Activated CD8-positive, alpha-beta T cell treated with anti-CD3 and anti-CD28 coated beads for 36 hours (primary cell): ENCODE measurements at regions not wholly inside any gene's neighbourhood (a gene's known extent, or its start where the extent isn't known, plus 50 kb on each side); places are given as distances from the start of the nearest gene placed in this dataset.
"Not testable (repeated sequence)": the region's sequence is repeated elsewhere in the genome, so short reads cannot be mapped to it uniquely, and the experiment has no call there.

Experiments used
- ATAC-seq: fragments of 200-7000 bp; cut with Tn5 transposase; one replicate; pipeline ENCODE4 v1.10.0; 2021; ENCODE audit warnings: mild to moderate bottlenecking, moderate library complexity
- CTCF ChIA-PET: fragments of 350-600 bp; sonication (Branson Sonifier 250); formaldehyde crosslinking; loops from one replicate; lab custom pipeline; 2021; ENCODE audit warnings: antibody characterized with exemption; lab: Charles Lee
- POLR2A ChIA-PET: fragments of 350-600 bp; sonication (Branson Sonifier 250); formaldehyde crosslinking; loops from one replicate; lab custom pipeline; 2021; ENCODE audit warnings: antibody characterized with exemption; lab: Charles Lee
- DNase-seq: peaks from one replicate; pipeline ENCODE4 v3.0.0-alpha.2; 2020
- H3K27ac Mint-ChIP-seq: one replicate; pipeline ENCODE4 v1.8.0; 2021; ENCODE audit warnings: mild to moderate bottlenecking, mixed read lengths
- H3K27me3 Mint-ChIP-seq: one replicate; pipeline ENCODE4 v1.8.0; 2021; ENCODE audit warnings: mixed read lengths
- H3K36me3 Mint-ChIP-seq: one replicate; pipeline ENCODE4 v1.8.0; 2021; ENCODE audit warnings: low read depth, mixed read lengths
- H3K4me1 Mint-ChIP-seq: one replicate; pipeline ENCODE4 v1.8.0; 2021; ENCODE audit warnings: low read depth, mixed read lengths
- H3K4me3 Mint-ChIP-seq: one replicate; pipeline ENCODE4 v1.8.0; 2021; ENCODE audit warnings: mild to moderate bottlenecking, moderate library complexity, mixed read lengths
- H3K9me3 Mint-ChIP-seq: one replicate; pipeline ENCODE4 v1.8.0; 2021; ENCODE audit warnings: mixed read lengths
- intact Hi-C: fragments of 100-400 bp; cut with micrococcal nuclease; formaldehyde crosslinking; loops from one replicate; pipeline ENCODE4 v1.10.0; 2022

GRCh38 chr7:76703815-76704214 lies 76.7 kb upstream of the POMZP3 start:
- POLR2A ChIA-PET, ATAC-seq, H3K4me1 Mint-ChIP-seq, intact Hi-C loops, H3K36me3 Mint-ChIP-seq, CTCF ChIA-PET, H3K27ac Mint-ChIP-seq, H3K9me3 Mint-ChIP-seq, H3K4me3 Mint-ChIP-seq, DNase-seq, H3K27me3 Mint-ChIP-seq: not testable (repeated sequence)

DNA sequence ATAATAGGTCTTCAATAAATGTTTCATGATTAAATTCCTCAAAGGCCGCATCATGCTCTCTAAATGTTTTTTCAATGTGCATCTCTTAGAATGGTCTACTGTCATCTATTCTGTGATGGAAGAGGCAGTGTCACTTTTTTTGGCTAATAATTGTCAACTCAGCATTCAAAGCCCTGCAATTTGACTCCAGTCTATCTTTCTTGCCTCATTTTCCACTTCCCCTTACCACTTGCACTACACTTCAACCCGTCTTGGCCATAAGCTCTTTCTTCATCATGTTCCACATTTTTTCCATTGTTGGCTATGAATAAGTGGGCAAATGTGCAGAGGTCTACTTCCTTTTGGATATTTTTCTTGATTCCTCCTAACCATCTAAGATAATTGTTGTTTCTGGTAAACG lies 59.2 kb upstream of the POMZP3 start:
- CTCF ChIA-PET, H3K4me1 Mint-ChIP-seq: not testable (repeated sequence)

GRCh38 chr7:76684737-76685136 lies 57.7 kb upstream of the POMZP3 start:
- H3K36me3 Mint-ChIP-seq, H3K27ac Mint-ChIP-seq, H3K9me3 Mint-ChIP-seq, intact Hi-C loops, ATAC-seq, CTCF ChIA-PET, POLR2A ChIA-PET, DNase-seq, H3K4me3 Mint-ChIP-seq, H3K4me1 Mint-ChIP-seq, H3K27me3 Mint-ChIP-seq: not testable (repeated sequence)

More for the DNA sequence above, 59.2 kb upstream of the POMZP3 start:
- H3K4me3 Mint-ChIP-seq, intact Hi-C loops, POLR2A ChIA-PET, ATAC-seq, H3K27ac Mint-ChIP-seq, DNase-seq, H3K9me3 Mint-ChIP-seq, H3K27me3 Mint-ChIP-seq, H3K36me3 Mint-ChIP-seq: not testable (repeated sequence)

DNA sequence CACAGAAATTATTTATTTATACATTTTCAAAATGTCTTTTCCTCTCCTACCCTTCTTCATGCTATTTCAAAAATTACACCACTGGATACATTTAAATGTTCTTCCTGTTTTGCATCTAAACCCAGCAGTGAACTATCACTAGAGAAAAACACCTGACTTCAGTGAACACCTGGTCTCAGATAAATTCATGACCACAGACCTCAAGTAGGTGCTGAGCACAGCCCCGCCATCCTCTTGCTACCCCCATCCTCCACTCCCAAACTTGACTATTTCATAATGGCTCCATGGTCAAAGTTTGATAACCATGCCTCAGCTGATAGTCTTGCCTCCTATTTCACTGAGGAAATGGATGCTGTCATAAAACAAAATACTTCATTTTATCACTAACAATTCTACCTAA lies 56.6 kb upstream of the POMZP3 start:
- H3K27ac Mint-ChIP-seq, intact Hi-C loops, ATAC-seq, H3K4me1 Mint-ChIP-seq, H3K27me3 Mint-ChIP-seq, H3K36me3 Mint-ChIP-seq, CTCF ChIA-PET, H3K9me3 Mint-ChIP-seq, POLR2A ChIA-PET, DNase-seq, H3K4me3 Mint-ChIP-seq: not testable (repeated sequence)

DNA sequence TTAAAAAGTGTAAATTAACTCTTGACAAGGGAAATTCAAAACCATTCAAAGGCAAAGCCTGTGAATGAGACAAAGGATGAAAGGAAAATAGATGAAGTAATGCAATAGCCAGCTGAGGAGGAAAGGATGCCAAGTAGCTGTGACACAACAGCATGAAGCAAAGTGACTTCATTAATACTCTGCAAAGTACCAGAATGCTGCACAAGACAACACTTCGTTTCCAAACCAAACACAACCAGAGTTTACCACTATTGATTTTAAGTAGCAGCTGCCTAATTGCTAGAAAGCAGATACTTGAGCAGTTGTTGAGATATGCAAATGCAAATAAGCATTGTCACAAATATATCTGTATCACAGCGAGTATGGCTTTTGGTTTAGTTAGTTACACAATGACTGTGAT lies 54.7 kb upstream of the POMZP3 start:
- POLR2A ChIA-PET, H3K9me3 Mint-ChIP-seq, H3K4me1 Mint-ChIP-seq, ATAC-seq, H3K27me3 Mint-ChIP-seq, H3K36me3 Mint-ChIP-seq, H3K27ac Mint-ChIP-seq, DNase-seq, CTCF ChIA-PET, H3K4me3 Mint-ChIP-seq, intact Hi-C loops: not testable (repeated sequence)

DNA sequence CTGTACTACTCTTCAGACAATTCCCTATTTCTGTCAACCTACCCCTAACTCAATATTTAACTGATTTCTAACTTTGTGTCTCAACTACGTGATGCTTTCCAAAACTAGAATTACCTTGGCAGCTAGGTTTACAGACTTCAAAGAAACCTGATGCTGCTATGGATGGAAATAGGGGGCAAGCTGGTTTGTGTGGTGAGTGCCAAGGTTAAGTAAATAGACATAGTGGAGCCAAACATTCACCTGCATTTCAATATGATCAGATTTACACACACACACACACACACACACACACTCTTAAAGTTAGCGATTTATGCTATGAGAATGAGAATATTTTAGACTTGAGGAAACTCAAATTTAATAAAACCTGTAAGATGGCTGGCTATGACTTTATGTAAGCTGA lies 52.1 kb upstream of the POMZP3 start:
- intact Hi-C loops, H3K27ac Mint-ChIP-seq, CTCF ChIA-PET, H3K4me3 Mint-ChIP-seq, POLR2A ChIA-PET, DNase-seq, H3K9me3 Mint-ChIP-seq, H3K27me3 Mint-ChIP-seq, ATAC-seq, H3K4me1 Mint-ChIP-seq, H3K36me3 Mint-ChIP-seq: not testable (repeated sequence)

DNA sequence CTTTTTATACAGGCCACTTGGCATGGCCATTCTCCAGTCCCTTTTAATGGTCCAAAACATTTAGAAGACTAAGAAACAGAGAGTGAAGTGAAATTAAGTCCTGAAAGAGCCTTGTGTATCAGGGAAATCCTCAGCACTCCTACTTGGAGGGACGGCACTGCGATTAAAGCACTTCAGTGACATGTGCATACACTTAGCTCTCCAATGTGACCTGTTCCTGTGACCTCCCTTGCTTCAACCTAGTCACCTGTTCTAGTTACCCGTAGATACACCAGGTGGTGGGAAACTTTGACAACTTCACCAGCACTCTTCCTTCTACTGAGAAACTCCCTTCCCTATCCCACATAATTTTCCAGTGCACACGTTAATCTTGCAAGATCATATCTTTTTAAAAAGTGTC lies 51.4 kb upstream of the POMZP3 start:
- H3K36me3 Mint-ChIP-seq, H3K9me3 Mint-ChIP-seq, H3K27ac Mint-ChIP-seq, DNase-seq, H3K4me3 Mint-ChIP-seq, intact Hi-C loops, POLR2A ChIA-PET, ATAC-seq, H3K27me3 Mint-ChIP-seq, H3K4me1 Mint-ChIP-seq, CTCF ChIA-PET: not testable (repeated sequence)

DNA sequence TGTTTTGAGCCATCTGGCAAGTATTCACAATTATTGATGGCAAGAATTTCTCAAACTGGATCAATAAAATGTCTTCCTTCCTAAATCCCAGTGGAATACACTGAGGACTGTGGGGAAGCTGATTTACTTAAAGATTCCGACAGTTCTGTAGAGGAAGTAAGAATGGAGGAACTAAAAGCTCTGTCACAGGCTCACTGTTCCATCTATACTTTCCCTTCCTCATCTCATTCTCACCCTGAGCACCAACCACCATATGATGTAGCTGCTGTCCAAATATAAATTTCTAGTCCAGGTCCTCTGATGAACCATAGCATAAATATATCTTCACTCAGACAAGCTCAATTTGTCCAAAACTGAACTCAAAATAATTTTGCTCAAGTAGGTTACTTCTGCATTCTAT lies 49.8 kb upstream of the POMZP3 start:
- DNase-seq, POLR2A ChIA-PET, H3K4me1 Mint-ChIP-seq, ATAC-seq, H3K36me3 Mint-ChIP-seq, H3K4me3 Mint-ChIP-seq, H3K9me3 Mint-ChIP-seq, H3K27ac Mint-ChIP-seq, intact Hi-C loops, CTCF ChIA-PET: not testable (repeated sequence)
- peaks cover 14% of the 10 kb centered on the region for H3K27me3 Mint-ChIP-seq
